HG03565 (cell line): ENCODE measurements at regions not wholly inside any gene's neighbourhood (a gene's known extent, or its start where the extent isn't known, plus 50 kb on each side); places are given as distances from the start of the nearest gene placed in this dataset.

Experiments used
- ATAC-seq: cut with Tn5 transposase; IDR thresholded peaks from one replicate; pipeline ENCODE4 v1.9.1; 2021; ENCODE audit warnings: mild to moderate bottlenecking, moderate library complexity; ENCODE audit not compliant: unreplicated experiment

GRCh38 chr16:82567175-82567574 lies 59.6 kb upstream of the CDH13 start:
- ATAC-seq, result no peak

- no peak for ATAC-seq
These were observed 63.4 kb upstream of the CDH13 start for GRCh38 chr16:82563401-82563800.

- no peak for ATAC-seq
These were observed 64.5 kb upstream of the CDH13 start for GRCh38 chr16:82562183-82562683.

GRCh38 chr16:82560805-82561325 lies 65.9 kb upstream of the CDH13 start:
- no peak for ATAC-seq

GRCh38 chr16:82544378-82545160 lies 82.2 kb upstream of the CDH13 start:
- no peak for ATAC-seq

- no peak for ATAC-seq
These were observed 84.1 kb upstream of the CDH13 start for GRCh38 chr16:82542714-82543113.

GRCh38 chr16:82541103-82541502 lies 85.7 kb upstream of the CDH13 start:
- no peak for ATAC-seq

GRCh38 chr16:82535764-82536163 lies 91.0 kb upstream of the CDH13 start:
- no peak for ATAC-seq

GRCh38 chr16:82535262-82535661 lies 91.5 kb upstream of the CDH13 start:
- no peak for ATAC-seq

- ATAC-seq, result no peak
These were observed 93.6 kb upstream of the CDH13 start for GRCh38 chr16:82533189-82533588.

- no peak for ATAC-seq
These were observed 95.9 kb upstream of the CDH13 start for GRCh38 chr16:82530883-82531282.

- no peak for ATAC-seq
These were observed 99.7 kb upstream of the CDH13 start for GRCh38 chr16:82527101-82527500.

GRCh38 chr16:82524976-82525375 lies 101.8 kb upstream of the CDH13 start:
- ATAC-seq, result no peak

GRCh38 chr16:82523815-82524214 lies 103.0 kb upstream of the CDH13 start:
- no peak for ATAC-seq

- ATAC-seq, result no peak
These were observed 104.7 kb upstream of the CDH13 start for GRCh38 chr16:82522026-82522425.

GRCh38 chr16:82518811-82519210 lies 108.0 kb upstream of the CDH13 start:
- ATAC-seq, result no peak

GRCh38 chr16:82514262-82514661 lies 112.5 kb upstream of the CDH13 start:
- ATAC-seq, result no peak

- no peak for ATAC-seq
These were observed 115.9 kb upstream of the CDH13 start for GRCh38 chr16:82510789-82511305.

- no peak for ATAC-seq
These were observed 116.9 kb upstream of the CDH13 start for GRCh38 chr16:82509691-82510430.

GRCh38 chr16:82506692-82507670 lies 119.8 kb upstream of the CDH13 start:
- ATAC-seq, result no peak
